MCF 10A (cell line): ENCODE measurements at regions not wholly inside any gene's neighbourhood (a gene's known extent, or its start where the extent isn't known, plus 50 kb on each side); places are given as distances from the start of the nearest gene placed in this dataset.
"Not testable (repeated sequence)": the region's sequence is repeated elsewhere in the genome, so short reads cannot be mapped to it uniquely, and the experiment has no call there.

Experiments used
- BruUV-seq: library from RNA; stranded (reverse); fragments of 400-500 nt; replicated peaks from 2 replicates; lab custom pipeline; 2021; lab: Mats Ljungman, UMichigan
- CTCF ChIA-PET: fragments of 300-600 bp; sonication (Branson Sonifier 250); formaldehyde crosslinking; extraction: SDS; loops from one replicate; lab custom pipeline; 2021; ENCODE audit warnings: antibody characterized with exemption, inconsistent platforms; lab: Yijun Ruan, JAX
- POLR2A ChIA-PET: fragments of 300-600, 350-650 bp; sonication (Branson Sonifier 250); formaldehyde crosslinking; extraction: SDS; loops from one replicate; lab custom pipeline; 2020; ENCODE audit warnings: antibody characterized with exemption, inconsistent platforms; lab: Yijun Ruan, JAX
- DNase-seq: peaks from one replicate; pipeline ENCODE4 v3.0.0-alpha.2; 2018; ENCODE audit not compliant: unreplicated experiment
- H3K27ac Mint-ChIP-seq: one replicate; pipeline ENCODE4 v1.8.0; 2022; ENCODE audit warnings: mild to moderate bottlenecking, low read depth, mixed read lengths; ENCODE audit not compliant: unreplicated experiment
- H3K27me3 Mint-ChIP-seq: one replicate; pipeline ENCODE4 v1.8.0; 2022; ENCODE audit warnings: mixed read lengths; ENCODE audit not compliant: insufficient read depth, unreplicated experiment
- H3K36me3 Mint-ChIP-seq: one replicate; pipeline ENCODE4 v1.8.0; 2022; ENCODE audit warnings: mild to moderate bottlenecking, moderate library complexity, mixed read lengths; ENCODE audit not compliant: insufficient read depth, unreplicated experiment
- H3K4me1 Mint-ChIP-seq: one replicate; pipeline ENCODE4 v1.8.0; 2022; ENCODE audit warnings: mixed read lengths; ENCODE audit not compliant: insufficient read depth, unreplicated experiment
- H3K4me3 Mint-ChIP-seq: one replicate; pipeline ENCODE4 v1.8.0; 2022; ENCODE audit warnings: mild to moderate bottlenecking, moderate library complexity, mixed read lengths; ENCODE audit not compliant: unreplicated experiment
- H3K9me3 Mint-ChIP-seq: one replicate; pipeline ENCODE4 v1.8.0; 2022; ENCODE audit warnings: mixed read lengths; ENCODE audit not compliant: unreplicated experiment
- intact Hi-C: fragments of 100-400 bp; cut with micrococcal nuclease; formaldehyde crosslinking; loops from 2 replicates; pipeline ENCODE4 v1.14.1; 2022
- TF ChIP-seq, protein P1 (sequence below): fragments of 200-600 bp; IDR thresholded peaks from one replicate; pipeline ENCODE4 v1.8.0; 2022; ENCODE audit warnings: antibody characterized with exemption, mild to moderate bottlenecking; ENCODE audit not compliant: unreplicated experiment

DNA sequence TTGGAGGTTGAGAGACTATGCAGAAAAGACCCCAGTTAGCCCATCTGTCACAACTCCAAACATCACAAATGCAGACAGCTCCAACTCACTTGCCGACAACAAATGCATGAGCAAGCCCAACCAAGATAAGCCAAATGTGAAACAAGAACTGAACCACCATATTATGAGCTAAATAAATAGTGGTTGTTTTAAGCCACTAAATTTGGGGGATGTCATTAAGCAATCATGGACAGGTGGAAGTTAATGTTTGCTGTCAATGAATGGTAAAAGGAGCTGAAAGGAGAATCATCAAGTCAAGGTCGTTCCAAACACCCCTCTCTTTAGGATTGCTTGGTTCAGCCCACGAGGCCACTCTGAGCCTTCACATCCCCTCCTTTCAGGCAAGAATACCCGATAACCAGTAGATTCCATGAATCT, 71.2 kb upstream of the PLCB4 start:
- CTCF ChIA-PET = interaction anchor here (0.6 to 1.2 kb wide), 4 partner anchors 19 to 1374 kb away, joined by 3 to 6 read pairs (median 3); no protein-coding TSS in a partner anchor
- H3K27me3 Mint-ChIP-seq = no peaks in the 10 kb centered on the region
- H3K4me3 Mint-ChIP-seq = no peak overlapping the region
- H3K9me3 Mint-ChIP-seq = no peaks in the 10 kb centered on the region
- POLR2A ChIA-PET = no interaction called here
- BruUV-seq = no TSS peak
- no peak for DNase-seq
- intact Hi-C loops = no loop called here
- H3K36me3 Mint-ChIP-seq = no peaks in the 10 kb centered on the region
- no peak overlapping the region for H3K27ac Mint-ChIP-seq
- TF ChIP-seq, protein P1, sequence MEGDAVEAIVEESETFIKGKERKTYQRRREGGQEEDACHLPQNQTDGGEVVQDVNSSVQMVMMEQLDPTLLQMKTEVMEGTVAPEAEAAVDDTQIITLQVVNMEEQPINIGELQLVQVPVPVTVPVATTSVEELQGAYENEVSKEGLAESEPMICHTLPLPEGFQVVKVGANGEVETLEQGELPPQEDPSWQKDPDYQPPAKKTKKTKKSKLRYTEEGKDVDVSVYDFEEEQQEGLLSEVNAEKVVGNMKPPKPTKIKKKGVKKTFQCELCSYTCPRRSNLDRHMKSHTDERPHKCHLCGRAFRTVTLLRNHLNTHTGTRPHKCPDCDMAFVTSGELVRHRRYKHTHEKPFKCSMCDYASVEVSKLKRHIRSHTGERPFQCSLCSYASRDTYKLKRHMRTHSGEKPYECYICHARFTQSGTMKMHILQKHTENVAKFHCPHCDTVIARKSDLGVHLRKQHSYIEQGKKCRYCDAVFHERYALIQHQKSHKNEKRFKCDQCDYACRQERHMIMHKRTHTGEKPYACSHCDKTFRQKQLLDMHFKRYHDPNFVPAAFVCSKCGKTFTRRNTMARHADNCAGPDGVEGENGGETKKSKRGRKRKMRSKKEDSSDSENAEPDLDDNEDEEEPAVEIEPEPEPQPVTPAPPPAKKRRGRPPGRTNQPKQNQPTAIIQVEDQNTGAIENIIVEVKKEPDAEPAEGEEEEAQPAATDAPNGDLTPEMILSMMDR = no peak
- no peaks in the 10 kb centered on the region for H3K4me1 Mint-ChIP-seq

DNA sequence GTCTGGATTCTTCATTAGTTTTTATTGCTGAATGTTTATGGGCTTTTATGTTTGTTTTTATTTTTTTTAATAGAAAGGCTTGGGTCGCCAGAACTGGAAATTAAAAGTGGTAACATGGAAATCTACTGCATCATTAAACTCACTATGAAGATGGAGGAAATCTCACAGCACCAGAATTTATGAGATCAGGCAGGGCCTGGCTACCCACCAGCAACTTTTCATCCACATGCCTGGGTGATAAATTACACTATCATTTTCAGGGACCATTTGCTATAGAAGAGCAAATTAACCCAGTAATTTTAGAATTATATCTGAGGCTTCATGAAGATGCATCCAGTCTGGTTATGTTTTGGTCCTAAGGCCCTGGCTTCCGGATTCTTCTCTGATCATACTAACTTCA, 57.8 kb upstream of the PLCB4 start:
- ChIA-PET CTCF (interaction anchor here (0.9 kb wide), 1 partner anchor 348 kb away, joined by 3 read pairs; no protein-coding TSS in a partner anchor), POLR2A (no interaction called here)
- Mint-ChIP-seq H3K9me3 (peaks cover 14% of the 10 kb centered on the region), H3K27me3 (no peaks in the 10 kb centered on the region), H3K4me1 (no peaks in the 10 kb centered on the region), H3K27ac (no peak overlapping the region), H3K36me3 (no peaks in the 10 kb centered on the region), H3K4me3 (no peak overlapping the region)
- intact Hi-C loops = no loop called here
- no peak for DNase-seq
- no TSS peak for BruUV-seq
- TF ChIP-seq, protein P1 = no peak

DNA sequence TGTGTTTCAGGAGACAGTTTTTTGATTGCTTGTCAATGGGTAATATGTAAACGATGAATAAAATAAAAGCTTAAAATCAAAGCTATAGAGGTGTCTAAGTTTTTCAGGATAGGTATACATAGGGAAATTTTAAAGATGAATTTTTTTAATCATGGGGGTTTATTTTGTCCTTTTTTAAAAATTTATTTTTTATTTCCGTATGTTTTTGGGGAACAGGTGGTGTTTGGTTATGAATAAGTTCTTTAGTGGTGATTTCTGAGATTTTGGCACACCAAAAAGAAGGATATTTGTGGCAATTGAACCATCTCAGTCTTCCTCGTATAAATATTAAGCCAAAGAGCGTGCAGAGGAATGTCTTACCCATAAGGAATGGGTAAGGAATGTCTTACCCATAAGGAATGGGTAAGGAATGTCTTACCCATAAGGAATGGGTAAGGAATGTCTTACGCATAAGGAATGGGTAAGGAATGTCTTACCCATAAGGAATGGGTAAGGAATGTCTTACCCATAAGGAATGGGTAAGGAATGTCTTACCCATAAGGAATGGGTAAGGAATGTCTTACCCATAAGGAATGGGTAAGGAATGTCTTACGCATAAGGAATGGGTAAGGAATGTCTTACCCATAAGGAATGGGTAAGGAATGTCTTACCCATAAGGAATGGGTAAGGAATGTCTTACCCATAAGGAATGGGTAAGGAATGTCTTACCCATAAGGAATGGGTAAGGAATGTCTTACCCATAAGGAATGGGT, 53.5 kb upstream of the PLCB4 start:
- CTCF ChIA-PET, H3K9me3 Mint-ChIP-seq, POLR2A ChIA-PET, H3K4me3 Mint-ChIP-seq, H3K36me3 Mint-ChIP-seq, H3K4me1 Mint-ChIP-seq, H3K27ac Mint-ChIP-seq, DNase-seq, H3K27me3 Mint-ChIP-seq, intact Hi-C loops, BruUV-seq: not testable (repeated sequence)

DNA sequence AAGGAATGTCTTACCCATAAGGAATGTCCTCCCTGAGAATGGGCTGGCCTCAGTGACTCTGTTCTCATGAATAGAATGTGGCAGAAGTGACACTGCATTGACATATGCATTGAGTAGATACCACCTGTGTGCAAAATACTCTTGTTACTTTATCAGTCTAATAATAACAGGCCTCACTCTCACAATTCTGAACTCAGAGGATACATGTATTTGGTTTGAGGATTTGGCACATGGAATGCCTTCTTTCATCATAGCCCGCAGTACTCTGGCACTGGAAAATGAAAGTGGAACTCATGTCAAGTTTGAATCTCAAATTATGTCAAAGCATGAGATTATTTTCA, 52.9 kb upstream of the PLCB4 start:
- no TSS peak for BruUV-seq
- no peak overlapping the region for H3K27ac Mint-ChIP-seq

More for the DNA sequence above, 52.9 kb upstream of the PLCB4 start:
- H3K36me3 Mint-ChIP-seq = no peaks in the 10 kb centered on the region
- intact Hi-C loops = no loop called here
- peak; percentile 49 for DNase-seq
- no peaks in the 10 kb centered on the region for H3K27me3 Mint-ChIP-seq
- TF ChIP-seq, protein P1 = no peak
- no peaks in the 10 kb centered on the region for H3K4me1 Mint-ChIP-seq
- H3K9me3 Mint-ChIP-seq = peaks cover 1% of the 10 kb centered on the region
- ChIA-PET POLR2A (no interaction called here), CTCF (interaction anchor here (1.2 kb wide), 1 partner anchor 18 kb away, joined by 3 read pairs; no protein-coding TSS in a partner anchor)
- no peak overlapping the region for H3K4me3 Mint-ChIP-seq
